Cardiac muscle cell (in vitro differentiated cells and primary cell): ENCODE measurements at regions not wholly inside any gene's neighbourhood (a gene's known extent, or its start where the extent isn't known, plus 50 kb on each side); places are given as distances from the start of the nearest gene placed in this dataset.

ENCODE experiments used
- DNase-seq, 2 donors: peaks; one replicate each; pipeline versions ENCODE4 v3.0.0 to v3.0.0-alpha.2; 2010 to 2017; ENCODE audit warnings: low read depth in 1 of 2, low spot score in 1 of 2
- H3K27ac ChIP-seq: fragments of 200-600 bp; sonication (generic); 2 replicates; pipeline ENCODE4 v1.5.1; 2016
- H3K27me3 ChIP-seq: fragments of 200-600 bp; sonication (generic); 2 replicates; pipeline ENCODE4 v1.6.0; 2016; ENCODE audit warnings: control low read depth
- H3K36me3 ChIP-seq: fragments of 200-600 bp; sonication (generic); 2 replicates; pipeline ENCODE4 v1.5.1; 2016; ENCODE audit warnings: control low read depth
- H3K4me1 ChIP-seq: fragments of 200-600 bp; sonication (generic); 2 replicates; pipeline ENCODE4 v1.8.1; 2017; ENCODE audit warnings: low read depth, mild to moderate bottlenecking, mixed run types
- H3K4me3 ChIP-seq: fragments of 200-600 bp; sonication (generic); 2 replicates; pipeline ENCODE4 v1.5.1; 2016; ENCODE audit warnings: mild to moderate bottlenecking
- H3K9me3 ChIP-seq: fragments of 200-600 bp; sonication (generic); 2 replicates; pipeline ENCODE4 v1.5.1; 2017; ENCODE audit warnings: low read depth, mild to moderate bottlenecking, control low read depth
- TF ChIP-seq, protein P1 (sequence below): IDR thresholded peaks from 2 replicates; pipeline ENCODE4 v1.5.1; 2012; ENCODE audit warnings: low read depth, mild to moderate bottlenecking, low read length

DNA sequence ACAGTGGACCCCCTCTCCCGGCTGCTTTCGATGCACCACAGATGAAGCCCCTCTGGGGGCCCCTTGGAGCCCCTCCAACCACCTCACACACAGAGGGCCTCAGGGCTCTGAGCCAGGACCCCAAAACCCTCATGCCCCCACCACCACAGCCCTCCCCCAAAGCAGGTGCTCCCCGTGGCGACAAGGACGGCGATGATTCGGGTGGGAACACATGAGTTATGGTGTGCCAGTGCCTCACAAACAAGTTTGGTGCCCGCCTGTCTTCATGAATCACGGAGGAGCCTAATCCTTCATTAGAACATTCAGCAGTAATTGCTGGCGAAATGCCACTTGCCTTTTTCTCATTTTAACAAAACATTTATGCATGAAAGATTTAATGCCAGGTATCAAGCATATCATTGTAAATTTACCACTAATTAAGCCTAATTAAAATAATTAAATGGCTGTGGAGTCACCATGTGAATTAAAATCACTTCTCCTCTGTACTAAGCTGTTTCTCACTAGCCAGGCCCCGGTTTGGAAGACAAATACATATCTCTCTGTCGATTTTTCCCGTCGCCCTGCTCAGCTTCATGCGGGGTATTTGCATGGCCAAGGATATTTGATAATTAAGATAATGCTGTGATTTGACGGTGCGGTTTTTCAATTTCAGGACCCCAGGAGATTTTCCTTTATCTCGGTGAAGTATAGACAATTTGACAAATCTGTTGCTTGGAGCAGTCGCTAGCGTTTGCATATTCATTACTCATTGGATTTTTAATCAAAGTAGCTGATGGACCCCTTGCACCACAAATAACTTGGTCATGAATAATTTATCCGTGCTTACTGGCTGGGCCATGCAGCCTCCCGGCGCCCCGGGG lies 157.0 kb downstream of the TLE3 start:
- TF ChIP-seq, protein P1, sequence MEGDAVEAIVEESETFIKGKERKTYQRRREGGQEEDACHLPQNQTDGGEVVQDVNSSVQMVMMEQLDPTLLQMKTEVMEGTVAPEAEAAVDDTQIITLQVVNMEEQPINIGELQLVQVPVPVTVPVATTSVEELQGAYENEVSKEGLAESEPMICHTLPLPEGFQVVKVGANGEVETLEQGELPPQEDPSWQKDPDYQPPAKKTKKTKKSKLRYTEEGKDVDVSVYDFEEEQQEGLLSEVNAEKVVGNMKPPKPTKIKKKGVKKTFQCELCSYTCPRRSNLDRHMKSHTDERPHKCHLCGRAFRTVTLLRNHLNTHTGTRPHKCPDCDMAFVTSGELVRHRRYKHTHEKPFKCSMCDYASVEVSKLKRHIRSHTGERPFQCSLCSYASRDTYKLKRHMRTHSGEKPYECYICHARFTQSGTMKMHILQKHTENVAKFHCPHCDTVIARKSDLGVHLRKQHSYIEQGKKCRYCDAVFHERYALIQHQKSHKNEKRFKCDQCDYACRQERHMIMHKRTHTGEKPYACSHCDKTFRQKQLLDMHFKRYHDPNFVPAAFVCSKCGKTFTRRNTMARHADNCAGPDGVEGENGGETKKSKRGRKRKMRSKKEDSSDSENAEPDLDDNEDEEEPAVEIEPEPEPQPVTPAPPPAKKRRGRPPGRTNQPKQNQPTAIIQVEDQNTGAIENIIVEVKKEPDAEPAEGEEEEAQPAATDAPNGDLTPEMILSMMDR: no peak
- Histone ChIP-seq H3K27me3 (peaks cover 2% of the 10 kb centered on the region), H3K36me3 (no peaks in the 10 kb centered on the region), H3K4me3 (no peak overlapping the region), H3K4me1 (no peaks in the 10 kb centered on the region), H3K27ac (no peak overlapping the region), H3K9me3 (no peaks in the 10 kb centered on the region)
- DNase-seq: no peak

DNA sequence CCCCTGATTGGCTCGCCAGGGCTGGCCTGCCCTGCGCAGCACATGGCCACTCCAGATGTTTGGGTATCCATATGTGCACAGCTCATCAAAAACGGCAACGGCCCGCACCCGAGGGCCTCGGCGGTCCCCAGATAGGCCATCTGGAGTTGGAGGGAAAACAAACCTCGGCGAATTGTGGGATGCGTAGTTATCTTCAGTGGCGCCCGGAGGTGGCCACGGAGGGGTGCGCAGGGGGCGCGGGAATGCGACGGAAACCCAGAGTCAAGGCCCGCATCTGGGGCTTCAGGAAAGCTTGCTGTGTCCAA lies 156.5 kb downstream of the TLE3 start:
- Histone ChIP-seq H3K36me3 (no peaks in the 10 kb centered on the region), H3K27ac (no peak overlapping the region), H3K9me3 (no peaks in the 10 kb centered on the region), H3K27me3 (peaks cover 3% of the 10 kb centered on the region), H3K4me1 (no peaks in the 10 kb centered on the region), H3K4me3 (no peak overlapping the region)
- DNase-seq: no peak
- TF ChIP-seq, protein P1: no peak

DNA sequence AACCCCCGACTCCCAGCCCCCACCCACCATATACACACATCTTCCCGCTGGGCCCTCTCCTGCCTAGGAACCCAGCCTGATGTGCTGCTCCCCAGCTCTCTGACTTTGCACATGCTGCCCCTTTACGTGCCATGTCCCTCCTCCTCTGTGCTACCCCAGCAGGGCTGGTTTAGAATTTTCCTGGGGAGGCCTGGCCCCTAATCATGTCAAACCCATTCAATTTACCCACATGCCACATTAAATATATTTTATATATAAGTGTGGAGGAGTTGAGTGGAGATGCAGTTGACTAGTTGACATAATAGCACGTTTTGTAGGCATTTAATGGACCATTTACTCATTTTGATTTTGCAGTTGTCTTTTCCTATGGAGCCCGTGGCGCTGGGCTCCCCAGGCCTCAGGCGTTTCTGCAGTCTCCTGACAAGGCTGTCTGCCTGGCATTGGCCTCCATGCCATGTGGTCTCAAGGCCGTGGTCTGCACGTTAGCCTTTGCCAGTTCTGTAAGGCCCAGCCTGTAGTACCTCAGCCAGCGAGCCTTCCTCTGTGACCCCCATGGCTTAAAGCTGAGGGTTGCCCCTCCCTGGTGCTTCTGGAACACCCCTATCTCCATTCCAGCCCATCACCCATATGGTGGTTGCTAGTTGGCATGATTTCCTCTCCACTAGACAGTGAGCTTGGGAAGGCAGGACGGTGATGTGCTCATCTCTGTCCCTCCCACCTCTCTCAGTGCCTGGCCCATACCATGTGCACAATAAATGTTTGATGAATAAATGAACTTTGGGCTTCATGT lies 155.8 kb downstream of the TLE3 start:
- no peaks in the 10 kb centered on the region for H3K4me1 ChIP-seq
- no peaks in the 10 kb centered on the region for H3K36me3 ChIP-seq
- DNase-seq: no peak

DNA sequence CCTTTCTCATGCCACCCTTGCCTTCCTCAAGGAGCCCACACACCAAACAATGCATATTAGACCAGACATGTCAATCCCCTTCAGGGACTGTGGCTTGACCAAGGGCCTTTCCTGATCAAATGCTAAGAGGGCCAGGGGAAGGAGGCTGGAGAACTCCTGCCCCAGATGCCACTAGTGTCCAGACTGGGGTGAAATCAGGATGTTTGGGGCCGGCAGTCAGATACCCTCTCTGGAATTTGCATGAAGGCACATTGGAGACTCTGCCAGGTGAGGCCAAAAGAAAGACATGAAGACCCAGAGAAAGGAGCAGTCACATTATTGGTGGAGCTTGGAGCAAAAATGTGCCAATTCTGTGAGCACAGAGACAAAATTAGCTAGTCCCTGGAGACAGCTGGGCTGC lies 154.1 kb downstream of the TLE3 start:
- H3K36me3 ChIP-seq: no peaks in the 10 kb centered on the region
- H3K4me3 ChIP-seq: no peak overlapping the region
- H3K27ac ChIP-seq: no peak overlapping the region
- no peaks in the 10 kb centered on the region for H3K4me1 ChIP-seq
- no peak for DNase-seq
- H3K27me3 ChIP-seq: peaks cover 3% of the 10 kb centered on the region
- TF ChIP-seq, protein P1: no peak
- H3K9me3 ChIP-seq: no peaks in the 10 kb centered on the region

More for the DNA sequence above, 155.8 kb downstream of the TLE3 start:
- H3K9me3 ChIP-seq: no peaks in the 10 kb centered on the region
- H3K27me3 ChIP-seq: peaks cover 3% of the 10 kb centered on the region
- no peak overlapping the region for H3K4me3 ChIP-seq
- H3K27ac ChIP-seq: no peak overlapping the region
- TF ChIP-seq, protein P1: no peak

DNA sequence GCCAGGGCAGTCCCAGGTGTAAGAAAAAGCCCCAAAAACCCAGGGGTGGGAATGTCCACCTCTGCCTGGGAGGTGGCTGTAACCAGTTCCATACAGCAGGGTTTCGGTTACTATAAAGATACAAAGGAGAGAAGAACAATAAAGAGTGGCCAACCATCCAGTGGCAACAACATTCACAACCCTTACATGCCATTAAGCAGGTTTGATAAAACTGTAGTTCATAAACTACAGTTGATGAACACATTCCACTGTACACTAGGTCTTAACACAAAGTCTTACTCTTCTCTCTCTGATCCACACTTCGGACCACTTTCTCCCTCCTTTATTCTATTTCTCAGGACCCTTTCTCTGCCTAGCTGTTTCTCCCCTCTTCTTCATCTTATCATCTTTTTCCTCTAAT lies 152.0 kb downstream of the TLE3 start:
- H3K9me3 ChIP-seq: no peaks in the 10 kb centered on the region
- no peak overlapping the region for H3K4me3 ChIP-seq
- no peak for DNase-seq
- H3K36me3 ChIP-seq: no peaks in the 10 kb centered on the region
- H3K27me3 ChIP-seq: peaks cover 3% of the 10 kb centered on the region
- no peaks in the 10 kb centered on the region for H3K4me1 ChIP-seq
- TF ChIP-seq, protein P1: no peak
- H3K27ac ChIP-seq: no peak overlapping the region
